IMR-90 (cell line): ENCODE measurements at regions not wholly inside any gene's neighbourhood (a gene's known extent, or its start where the extent isn't known, plus 50 kb on each side); places are given as distances from the start of the nearest gene placed in this dataset.

Experiments used
- ATAC-seq: fragments of 200-7000 bp; cut with Tn5 transposase; 2 replicates; pipeline ENCODE4 v1.9.1; 2020; ENCODE audit warnings: low read depth, mild to moderate bottlenecking, moderate library complexity
- BruUV-seq: library from RNA; stranded (reverse); fragments of 400-500 nt; replicated peaks from 2 replicates; lab custom pipeline; 2021; lab: Mats Ljungman, UMichigan
- CTCF ChIA-PET: fragments of 300-600 bp; formaldehyde crosslinking; extraction: SDS; loops from one replicate; lab custom pipeline; 2021; ENCODE audit warnings: antibody characterized with exemption; lab: Yijun Ruan, JAX
- POLR2A ChIA-PET: fragments of 300-600 bp; sonication (Branson Sonifier 250); formaldehyde crosslinking; loops from one replicate; lab custom pipeline; 2022; ENCODE audit warnings: antibody characterized with exemption; ENCODE audit not compliant: unreplicated experiment; lab: Charles Lee
- DNase-seq: peaks from one replicate; pipeline ENCODE4 v3.0.0; 2013
- H2AFZ ChIP-seq: replicated peaks from 2 replicates; pipeline ENCODE3; 2013; ENCODE audit warnings: low read length, mild to moderate bottlenecking; ENCODE audit not compliant: poor library complexity
- H2AK5ac ChIP-seq: 2 replicates; pipeline ENCODE4 v1.6.1; 2013; ENCODE audit warnings: low read depth, low read length, inconsistent platforms
- H2AK9ac ChIP-seq: replicated peaks from 2 replicates; pipeline ENCODE3; 2013; ENCODE audit warnings: mild to moderate bottlenecking, low read depth, low read length, moderate library complexity; ENCODE audit not compliant: poor library complexity
- H2BK120ac ChIP-seq: 2 replicates; pipeline ENCODE4 v1.6.1; 2013; ENCODE audit warnings: low read depth, low read length, inconsistent platforms
- H2BK15ac ChIP-seq: 3 replicates; pipeline ENCODE4 v1.6.1; 2013; ENCODE audit warnings: low read depth, low read length, inconsistent platforms
- H2BK20ac ChIP-seq: 2 replicates; pipeline ENCODE4 v1.6.1; 2013; ENCODE audit warnings: low read depth, mild to moderate bottlenecking, inconsistent platforms, low read length, moderate library complexity
- H2BK5ac ChIP-seq: 2 replicates; pipeline ENCODE4 v1.6.1; 2013; ENCODE audit warnings: mild to moderate bottlenecking, low read depth, low read length, inconsistent platforms; ENCODE audit not compliant: poor library complexity, severe bottlenecking
- H3K14ac ChIP-seq: replicated peaks from 2 replicates; pipeline ENCODE4 v1.6.1; 2013; ENCODE audit warnings: low read depth, low read length, inconsistent platforms
- H3K18ac ChIP-seq: 2 replicates; pipeline ENCODE4 v1.6.1; 2013; ENCODE audit warnings: low read depth, low read length, control low read depth
- H3K23ac ChIP-seq: 2 replicates; pipeline ENCODE4 v1.6.1; 2013; ENCODE audit warnings: low read depth, low read length, inconsistent platforms
- H3K27ac ChIP-seq: 2 replicates; pipeline ENCODE4 v1.5.1; 2013; ENCODE audit warnings: mild to moderate bottlenecking, control low read depth, low read length; ENCODE audit not compliant: insufficient read depth
- H3K27me3 ChIP-seq: 2 replicates; pipeline ENCODE4 v1.6.1; 2013; ENCODE audit warnings: low read length; ENCODE audit not compliant: control insufficient read depth, insufficient read depth
- H3K36me3 ChIP-seq: 2 replicates; pipeline ENCODE4 v1.6.1; 2013; ENCODE audit warnings: low read length, mixed read lengths; ENCODE audit not compliant: control insufficient read depth, insufficient read depth
- H3K4ac ChIP-seq: 2 replicates; pipeline ENCODE4 v1.6.1; 2013; ENCODE audit warnings: low read depth, low read length, inconsistent platforms
- H3K4me1 ChIP-seq: 2 replicates; pipeline ENCODE4 v1.6.1; 2013; ENCODE audit warnings: low read length, mixed read lengths; ENCODE audit not compliant: control insufficient read depth, insufficient read depth
- H3K4me2 ChIP-seq: 2 replicates; pipeline ENCODE4 v1.6.1; 2013; ENCODE audit warnings: low read depth, mild to moderate bottlenecking, control low read depth, low read length, moderate library complexity
- H3K4me3 ChIP-seq: 2 replicates; pipeline ENCODE4 v1.5.1; 2013; ENCODE audit warnings: low read depth, mild to moderate bottlenecking, control low read depth, low read length, moderate library complexity; ENCODE audit not compliant: insufficient read depth
- H3K56ac ChIP-seq: 2 replicates; pipeline ENCODE4 v1.6.1; 2013; ENCODE audit warnings: low read length, inconsistent platforms; ENCODE audit not compliant: insufficient read depth; ENCODE audit errors: extremely low read depth
- H3K79me1 ChIP-seq, 2 experiments: 2 replicates each; pipeline ENCODE4 v1.6.1; 2013; ENCODE audit warnings: low read length in 2 of 2, inconsistent platforms in 1 of 2, low read depth in 1 of 2
- H3K9ac ChIP-seq: 2 replicates; pipeline ENCODE4 v1.6.1; 2013; ENCODE audit warnings: low read depth, low read length, control low read depth
- H3K9me1 ChIP-seq: 2 replicates; pipeline ENCODE4 v1.6.1; 2013; ENCODE audit warnings: low read length, inconsistent platforms; ENCODE audit not compliant: insufficient read depth
- H3K9me3 ChIP-seq: 2 replicates; pipeline ENCODE4 v1.6.1; 2013; ENCODE audit warnings: low read length; ENCODE audit not compliant: control insufficient read depth, insufficient read depth
- H4K20me1 ChIP-seq: 2 replicates; pipeline ENCODE4 v1.6.1; 2013; ENCODE audit warnings: low read length, inconsistent platforms; ENCODE audit not compliant: insufficient read depth
- H4K5ac ChIP-seq: 2 replicates; pipeline ENCODE4 v1.6.1; 2013; ENCODE audit warnings: mild to moderate bottlenecking, low read depth, low read length, control low read depth
- H4K8ac ChIP-seq, 2 experiments: 2 replicates each; pipeline ENCODE4 v1.6.1; 2013; ENCODE audit warnings: low read depth in 2 of 2, low read length in 2 of 2, control low read depth in 1 of 2, inconsistent platforms in 1 of 2
- H4K91ac ChIP-seq: 2 replicates; pipeline ENCODE4 v1.6.1; 2013; ENCODE audit warnings: low read depth, low read length, inconsistent platforms; ENCODE audit not compliant: insufficient read depth
- BHLHE40 ChIP-seq: fragments of 150-350 bp; IDR thresholded peaks from 2 replicates; pipeline ENCODE4 v1.6.1; 2016; ENCODE audit warnings: mild to moderate bottlenecking, low read depth, low read length
- CHD1 ChIP-seq: IDR thresholded peaks from 2 replicates; pipeline ENCODE4 v1.6.1; 2012; ENCODE audit warnings: low read depth, low read length, improper control_type of control experiment
- CTCF ChIP-seq: conservative IDR thresholded peaks from 2 replicates; pipeline ENCODE4 v1.5.1; 2012; ENCODE audit warnings: mild to moderate bottlenecking, low read depth, low read length, improper control_type of control experiment
- MXI1 ChIP-seq: IDR thresholded peaks from 2 replicates; pipeline ENCODE4 v1.6.1; 2012; ENCODE audit warnings: low read depth, mild to moderate bottlenecking, low read length, moderate library complexity, borderline replicate concordance
- NFE2L2 ChIP-seq: fragments of 150-350 bp; IDR thresholded peaks from 2 replicates; pipeline ENCODE4 v1.6.1; 2016; ENCODE audit warnings: low read depth, mild to moderate bottlenecking, low read length
- POLR2A ChIP-seq: IDR thresholded peaks from 2 replicates; pipeline ENCODE4 v1.6.1; 2012; ENCODE audit warnings: mild to moderate bottlenecking, low read depth, low read length
- RAD21 ChIP-seq: IDR thresholded peaks from 2 replicates; pipeline ENCODE4 v1.6.1; 2012; ENCODE audit warnings: low read length, improper control_type of control experiment
- SMC3 ChIP-seq: fragments of 150-350 bp; IDR thresholded peaks from 2 replicates; pipeline ENCODE4 v1.6.1; 2016; ENCODE audit warnings: low read depth, mild to moderate bottlenecking, antibody characterized with exemption, low read length, moderate library complexity
- WGBS, 2 experiments: methylation state at CpG; one replicate each; pipeline versions ENCODE4 v1.1.5 to v1.1.7; 2013; ENCODE audit warnings: missing lambda C conversion rate in 2 of 2; ENCODE audit not compliant: insufficient read length in 1 of 2; ENCODE audit errors: extremely low coverage in 2 of 2; 5-methylcytosine and 5-hydroxymethylcytosine counted together
- dilution Hi-C: fragments of 300-500 bp; cut with HindIII; formaldehyde crosslinking; loops from one replicate; pipeline ENCODE4 v1.14.3; 2018; ENCODE audit warnings: low sequenced_read_pairs; ENCODE audit not compliant: unreplicated experiment
- in situ Hi-C: fragments of 300-500 bp; cut with MboI; formaldehyde crosslinking; loops from 3 replicates; pipeline ENCODE4 v1.14.3; 2019; ENCODE audit warnings: low sequenced_read_pairs, inconsistent platforms, mixed read lengths
- intact Hi-C: fragments of 100-400 bp; cut with micrococcal nuclease; formaldehyde crosslinking; loops from 2 replicates; pipeline ENCODE4 v1.10.0; 2022
- TF ChIP-seq, protein P1 (sequence below): fragments of 150-350 bp; IDR thresholded peaks from 2 replicates; pipeline ENCODE4 v1.6.1; 2017; ENCODE audit warnings: mild to moderate bottlenecking, antibody characterized with exemption, low read length, low read depth

DNA sequence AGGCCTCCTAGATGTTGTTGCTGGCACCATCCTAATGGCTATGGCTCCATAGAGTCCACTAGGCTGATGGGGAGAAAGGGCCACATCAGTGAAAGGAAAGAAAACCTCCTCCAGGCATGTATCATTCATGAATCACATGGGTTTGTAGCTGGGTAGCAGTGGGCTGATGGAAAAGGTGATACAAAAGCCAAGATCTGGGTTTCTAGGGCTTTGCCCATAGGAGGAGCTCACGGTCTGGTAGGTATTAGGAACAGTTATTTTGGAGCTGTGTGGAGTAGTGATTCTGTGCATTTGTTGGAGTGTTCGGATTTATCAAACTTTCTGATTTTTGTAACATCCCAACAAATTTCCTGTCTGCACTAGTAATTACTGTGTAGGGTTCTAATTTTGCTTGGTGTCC lies 259.2 kb downstream of the SLC4A3 start:
- H2BK120ac ChIP-seq = no peak overlapping the region
- H2AK5ac ChIP-seq = no peak overlapping the region
- H2BK15ac ChIP-seq = no peak overlapping the region
- H3K4me3 ChIP-seq = no peak overlapping the region
- BruUV-seq = no TSS peak
- no peak overlapping the region for H3K4ac ChIP-seq
- H3K4me1 ChIP-seq = no peaks in the 10 kb centered on the region
- TF ChIP-seq CHD1 = no peak
- TF ChIP-seq RAD21 = peak; percentile 36; the same call in 1 of the 2 replicates
- TF ChIP-seq SMC3 = 0 out of 2 replicates have a peak, but pooled peaks have one; percentile 8
- no peak for TF ChIP-seq NFE2L2
- 0 out of 2 replicates have a peak, but pooled peaks have one; percentile 30 for TF ChIP-seq CTCF
- TF ChIP-seq, protein P1, sequence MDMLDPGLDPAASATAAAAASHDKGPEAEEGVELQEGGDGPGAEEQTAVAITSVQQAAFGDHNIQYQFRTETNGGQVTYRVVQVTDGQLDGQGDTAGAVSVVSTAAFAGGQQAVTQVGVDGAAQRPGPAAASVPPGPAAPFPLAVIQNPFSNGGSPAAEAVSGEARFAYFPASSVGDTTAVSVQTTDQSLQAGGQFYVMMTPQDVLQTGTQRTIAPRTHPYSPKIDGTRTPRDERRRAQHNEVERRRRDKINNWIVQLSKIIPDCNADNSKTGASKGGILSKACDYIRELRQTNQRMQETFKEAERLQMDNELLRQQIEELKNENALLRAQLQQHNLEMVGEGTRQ = no peak
- TF ChIP-seq POLR2A = no peak
- no peak for TF ChIP-seq MXI1
- TF ChIP-seq BHLHE40 = no peak
- no peaks in the 10 kb centered on the region for H3K36me3 ChIP-seq
- H2BK5ac ChIP-seq = no peak overlapping the region
- in situ Hi-C loops = no loop called here
- H4K20me1 ChIP-seq = no peaks in the 10 kb centered on the region
- peak; percentile 22 for DNase-seq
- no peaks in the 10 kb centered on the region for H3K9me3 ChIP-seq
- no peak overlapping the region for H2AK9ac ChIP-seq
- peak; percentile 64 for ATAC-seq
- H3K9me1 ChIP-seq = no peaks in the 10 kb centered on the region
- no peaks in the 10 kb centered on the region for H3K79me1 ChIP-seq
- dilution Hi-C loops = no loop called here
- ChIA-PET POLR2A (no interaction called here), CTCF (interaction anchor here (0.6 kb wide), 1 partner anchor 931 kb away, joined by 3 read pairs; no protein-coding TSS in a partner anchor)
- no peak overlapping the region for H4K8ac ChIP-seq
- H3K9ac ChIP-seq = no peak overlapping the region
- H3K14ac ChIP-seq = no peak overlapping the region
- H3K56ac ChIP-seq = no peak overlapping the region
- H4K91ac ChIP-seq = no peak overlapping the region
- H3K18ac ChIP-seq = no peak overlapping the region
- no peak overlapping the region for H3K27ac ChIP-seq
- intact Hi-C loops = no loop called here
- H3K23ac ChIP-seq = no peak overlapping the region
- no peak overlapping the region for H3K4me2 ChIP-seq
- no peak overlapping the region for H2BK20ac ChIP-seq
- H3K27me3 ChIP-seq = no peaks in the 10 kb centered on the region
- no peak overlapping the region for H2AFZ ChIP-seq
- H4K5ac ChIP-seq = no peak overlapping the region
- no CpG with 5 or more reads among the region's 2 CpGs for WGBS, 2 experiments
